OCI-LY7 (cell line): ENCODE measurements at regions not wholly inside any gene's neighbourhood (a gene's known extent, or its start where the extent isn't known, plus 50 kb on each side); places are given as distances from the start of the nearest gene placed in this dataset.

Experiments
- BruUV-seq: library from RNA; stranded (reverse); fragments of 400-500 nt; replicated peaks from 2 replicates; lab custom pipeline; 2021; lab: Mats Ljungman, UMichigan
- CTCF ChIA-PET: fragments of 300-600 bp; sonication (Branson Sonifier 250); formaldehyde crosslinking; loops from one replicate; lab custom pipeline; 2022; ENCODE audit warnings: antibody characterized with exemption; ENCODE audit not compliant: unreplicated experiment; lab: Charles Lee
- POLR2A ChIA-PET: fragments of 300-600 bp; sonication (Branson Sonifier 250); formaldehyde crosslinking; loops from one replicate; lab custom pipeline; 2022; ENCODE audit warnings: antibody characterized with exemption; lab: Charles Lee
- DNase-seq: peaks from one replicate; pipeline ENCODE4 v3.0.0-alpha.2; 2015; ENCODE audit warnings: low spot score
- H2AFZ ChIP-seq: fragments of 200-600 bp; sonication (generic), shearing (Covaris generic); 2 replicates; pipeline ENCODE4 v1.6.1; 2014; ENCODE audit warnings: mild to moderate bottlenecking, antibody characterized with exemption, low read length, moderate library complexity
- H3K27ac ChIP-seq: fragments of 200-600 bp; sonication (generic); 2 replicates; pipeline ENCODE4 v1.5.1; 2014; ENCODE audit warnings: mixed run types, low read depth, mild to moderate bottlenecking, moderate library complexity, low read length, inconsistent platforms; ENCODE audit not compliant: poor library complexity, severe bottlenecking
- H3K36me3 ChIP-seq: fragments of 200-600 bp; sonication (generic); 2 replicates; pipeline ENCODE4 v1.6.1; 2014; ENCODE audit warnings: mild to moderate bottlenecking, antibody characterized with exemption, low read length, moderate library complexity, mixed read lengths; ENCODE audit not compliant: insufficient read depth
- H3K4me1 ChIP-seq: fragments of 200-600 bp; sonication (generic); 2 replicates; pipeline ENCODE4 v1.5.1; 2014; ENCODE audit warnings: mild to moderate bottlenecking, low read length; ENCODE audit not compliant: insufficient read depth, poor library complexity, severe bottlenecking
- H3K4me2 ChIP-seq: fragments of 200-600 bp; sonication (generic); 2 replicates; pipeline ENCODE4 v1.6.1; 2014; ENCODE audit warnings: mild to moderate bottlenecking, low read length
- H3K4me3 ChIP-seq: fragments of 200-600 bp; sonication (generic); 2 replicates; pipeline ENCODE4 v1.5.1; 2014; ENCODE audit warnings: mild to moderate bottlenecking, low read depth, low read length; ENCODE audit not compliant: poor library complexity, severe bottlenecking
- H3K79me2 ChIP-seq: fragments of 200-600 bp; sonication (generic); 2 replicates; pipeline ENCODE4 v1.6.1; 2016; ENCODE audit warnings: low read depth, mild to moderate bottlenecking, low read length, moderate library complexity, mixed read lengths; ENCODE audit not compliant: insufficient read depth
- H3K9me2 ChIP-seq: fragments of 200-600 bp; sonication (generic); 2 replicates; pipeline ENCODE4 v1.6.1; 2016; ENCODE audit warnings: mild to moderate bottlenecking, low read length, mixed read lengths; ENCODE audit not compliant: insufficient read depth
- H3K9me3 ChIP-seq: fragments of 200-600 bp; sonication (generic); 2 replicates; pipeline ENCODE4 v1.6.1; 2014; ENCODE audit warnings: mild to moderate bottlenecking, mixed run types, low read length, mixed read lengths
- H4K20me1 ChIP-seq: fragments of 200-600 bp; sonication (generic); 2 replicates; pipeline ENCODE4 v1.6.1; 2014; ENCODE audit warnings: mild to moderate bottlenecking, antibody characterized with exemption, low read length, moderate library complexity, mixed read lengths; ENCODE audit not compliant: insufficient read depth
- CTCF ChIP-seq: fragments of 200-600 bp; sonication (generic); conservative IDR thresholded peaks from 2 replicates; pipeline ENCODE4 v1.5.1; 2014; ENCODE audit warnings: mild to moderate bottlenecking, antibody characterized with exemption, low read length, moderate library complexity, mixed read lengths
- EZH2phosphoT487 ChIP-seq: fragments of 200-600 bp; sonication (generic); IDR thresholded peaks from 2 replicates; pipeline ENCODE4 v1.6.1; 2018; ENCODE audit warnings: low read depth, borderline replicate concordance, mild to moderate bottlenecking, mixed run types, antibody characterized with exemption, low read length, moderate library complexity, mixed read lengths
- intact Hi-C: fragments of 100-400 bp; cut with micrococcal nuclease; formaldehyde crosslinking; loops from one replicate; pipeline ENCODE4 v1.10.0; 2022; ENCODE audit not compliant: unreplicated experiment

- Histone ChIP-seq H3K9me2 (no peaks in the 10 kb centered on the region), H3K4me3 (no peak overlapping the region), H3K79me2 (no peaks in the 10 kb centered on the region), H3K4me2 (no peak overlapping the region), H3K36me3 (no peaks in the 10 kb centered on the region), H3K4me1 (no peaks in the 10 kb centered on the region), H4K20me1 (no peaks in the 10 kb centered on the region), H3K27ac (no peak overlapping the region), H3K9me3 (no peaks in the 10 kb centered on the region), H2AFZ (no peak overlapping the region)
- BruUV-seq, result no TSS peak
- TF ChIP-seq CTCF (no peak), EZH2phosphoT487 (no peak)
- intact Hi-C loops, result no loop called here
- ChIA-PET CTCF (no interaction called here), POLR2A (no interaction called here)
- DNase-seq, result no peak
Observed at GRCh38 chr13:63093907-63094469, 1678.3 kb upstream of the PCDH20 start.

DNA sequence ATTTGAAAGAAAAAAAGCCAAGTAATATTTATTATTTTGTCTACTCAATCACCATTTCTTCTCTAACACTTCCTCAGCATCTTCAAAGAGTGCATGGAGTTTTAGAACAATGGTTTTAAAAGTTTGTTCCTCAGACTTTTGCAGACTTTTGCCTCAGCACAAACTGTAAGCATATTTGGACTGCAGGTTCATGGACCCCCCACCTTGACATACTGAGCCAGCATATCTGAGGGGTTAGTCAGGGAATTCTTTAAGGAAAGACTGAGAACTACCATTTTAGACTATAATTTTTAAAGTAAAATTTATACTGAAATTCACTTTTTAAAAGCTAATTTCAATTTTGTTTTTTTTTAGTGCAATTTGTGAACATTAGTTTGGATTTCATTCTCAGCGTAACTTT is 1676.8 kb upstream of the PCDH20 start:
- Histone ChIP-seq H3K4me1 (no peaks in the 10 kb centered on the region), H2AFZ (no peak overlapping the region), H3K9me3 (no peaks in the 10 kb centered on the region), H3K36me3 (no peaks in the 10 kb centered on the region), H4K20me1 (no peaks in the 10 kb centered on the region), H3K79me2 (no peaks in the 10 kb centered on the region), H3K4me3 (no peak overlapping the region), H3K9me2 (no peaks in the 10 kb centered on the region), H3K27ac (no peak overlapping the region), H3K4me2 (no peak overlapping the region)
- POLR2A ChIA-PET, result no interaction called here
- no peak for DNase-seq
- TF ChIP-seq CTCF (no peak), EZH2phosphoT487 (no peak)
- CTCF ChIA-PET, result no interaction called here
- BruUV-seq, result no TSS peak
- intact Hi-C loops, result no loop called here

- no peaks in the 10 kb centered on the region for H3K9me2 ChIP-seq
- H3K4me2 ChIP-seq, result no peak overlapping the region
- POLR2A ChIA-PET, result no interaction called here
- no peaks in the 10 kb centered on the region for H3K79me2 ChIP-seq
- no peak for DNase-seq
- no peak overlapping the region for H3K4me3 ChIP-seq
- no peaks in the 10 kb centered on the region for H3K9me3 ChIP-seq
- intact Hi-C loops, result no loop called here
- H2AFZ ChIP-seq, result no peak overlapping the region
- no peaks in the 10 kb centered on the region for H3K4me1 ChIP-seq
- BruUV-seq, result no TSS peak
- no peak overlapping the region for H3K27ac ChIP-seq
- CTCF ChIA-PET, result no interaction called here
- no peak for TF ChIP-seq CTCF
- TF ChIP-seq EZH2phosphoT487, result no peak
- H4K20me1 ChIP-seq, result no peaks in the 10 kb centered on the region
- H3K36me3 ChIP-seq, result no peaks in the 10 kb centered on the region
Observed at GRCh38 chr13:63090524-63090923, 1674.9 kb upstream of the PCDH20 start.
